GM21528 (cell line): ENCODE measurements at regions not wholly inside any gene's neighbourhood (a gene's known extent, or its start where the extent isn't known, plus 50 kb on each side); places are given as distances from the start of the nearest gene placed in this dataset.

ENCODE experiments used
- ATAC-seq: cut with Tn5 transposase; IDR thresholded peaks from one replicate; pipeline ENCODE4 v1.9.1; 2021; ENCODE audit warnings: mild to moderate bottlenecking, moderate library complexity; ENCODE audit not compliant: unreplicated experiment, low FRiP score

DNA sequence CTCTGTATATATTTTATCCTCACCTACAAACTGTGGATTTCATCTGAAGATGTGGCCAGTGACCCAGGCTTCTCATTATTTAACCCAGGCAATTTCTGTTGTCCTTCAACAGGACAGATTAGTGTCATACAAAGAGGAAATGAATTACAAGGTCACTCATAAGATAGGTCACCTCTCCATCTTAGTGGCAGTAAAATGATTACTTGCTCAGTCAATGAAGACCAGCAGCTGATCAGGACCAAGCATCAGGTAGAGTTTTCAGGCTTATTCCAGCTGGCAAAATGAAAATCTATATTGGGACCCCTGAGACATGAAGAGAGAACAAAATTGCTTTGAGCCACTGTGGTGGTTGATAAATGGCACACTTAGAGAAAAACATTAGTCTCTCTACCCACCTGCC lies 135.2 kb upstream of the PRDM9 start:
- no peak for ATAC-seq

DNA sequence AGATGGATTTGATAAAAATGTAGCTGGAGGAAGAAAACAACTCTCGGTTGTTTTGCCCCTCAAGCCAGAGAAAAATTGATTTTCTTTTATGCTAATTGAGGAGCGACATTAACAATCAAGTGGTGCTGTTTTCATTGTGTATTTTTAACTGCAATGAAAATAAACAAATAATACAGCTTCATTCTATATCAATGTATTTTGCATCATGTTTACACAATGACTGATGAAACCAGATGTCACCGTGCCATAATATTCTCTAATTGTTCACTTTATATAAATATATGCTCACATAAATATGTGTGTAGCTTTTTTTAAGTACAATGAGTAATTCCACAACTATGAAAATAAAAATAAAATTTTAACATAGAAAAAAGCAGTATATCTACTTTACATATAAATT lies 139.0 kb upstream of the PRDM9 start:
- ATAC-seq, result no peak

DNA sequence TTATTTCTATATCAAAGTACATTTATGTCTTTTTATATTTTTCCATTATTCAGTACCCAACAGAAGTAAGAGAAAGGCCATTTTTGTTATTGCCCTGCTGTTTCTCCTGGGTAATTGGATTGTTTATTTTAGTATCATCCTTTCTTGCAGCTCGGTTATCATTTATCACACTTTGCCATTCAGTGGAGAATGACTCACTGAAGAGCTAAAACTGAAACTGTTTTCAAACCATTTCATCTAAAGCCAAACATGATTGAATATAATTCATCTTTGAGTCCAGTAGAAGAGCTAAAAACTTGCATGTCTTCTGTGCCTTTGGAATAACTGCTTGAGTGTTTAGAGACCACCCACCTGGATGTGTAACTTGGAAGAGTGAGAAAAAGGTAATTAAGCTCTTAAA lies 139.5 kb upstream of the PRDM9 start:
- no peak for ATAC-seq

DNA sequence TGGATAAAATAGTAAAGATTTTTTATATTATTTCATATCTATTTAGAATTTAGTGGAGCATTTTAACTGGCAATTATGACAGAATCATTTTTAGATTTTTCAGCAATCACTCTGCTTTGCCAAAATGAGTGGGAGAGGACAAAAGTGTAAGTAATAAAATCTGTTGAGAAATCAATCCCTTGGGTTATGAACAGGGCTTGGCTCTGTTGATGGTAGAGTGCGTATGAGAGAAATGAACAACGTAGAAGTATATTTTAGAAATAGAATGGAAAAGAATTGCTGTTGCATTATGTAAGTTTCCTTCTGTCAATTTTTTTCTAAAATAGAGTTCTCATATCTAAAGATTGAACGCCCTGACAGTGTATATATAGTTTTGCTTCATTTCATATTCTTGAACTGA lies 154.1 kb upstream of the PRDM9 start:
- no peak for ATAC-seq

DNA sequence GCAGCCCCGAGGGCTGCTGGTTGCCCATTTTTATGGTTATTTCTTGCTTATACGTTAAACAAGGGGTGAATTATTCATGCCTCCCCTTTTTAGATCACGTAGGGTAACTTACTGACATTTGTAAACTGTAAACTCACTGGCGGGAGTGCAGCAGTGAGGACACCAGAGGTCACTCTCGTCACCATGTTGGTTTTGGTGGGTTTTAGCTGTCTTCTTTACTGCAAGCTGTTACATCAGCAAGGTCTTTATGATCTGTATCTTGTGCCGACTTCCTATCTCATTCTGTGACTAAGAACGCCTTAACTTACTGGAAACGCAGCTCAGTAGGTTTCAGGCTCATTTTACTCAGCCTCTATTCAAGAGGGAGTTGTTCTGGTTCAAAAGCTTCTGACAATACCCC lies 155.0 kb upstream of the PRDM9 start:
- ATAC-seq, result no peak

DNA sequence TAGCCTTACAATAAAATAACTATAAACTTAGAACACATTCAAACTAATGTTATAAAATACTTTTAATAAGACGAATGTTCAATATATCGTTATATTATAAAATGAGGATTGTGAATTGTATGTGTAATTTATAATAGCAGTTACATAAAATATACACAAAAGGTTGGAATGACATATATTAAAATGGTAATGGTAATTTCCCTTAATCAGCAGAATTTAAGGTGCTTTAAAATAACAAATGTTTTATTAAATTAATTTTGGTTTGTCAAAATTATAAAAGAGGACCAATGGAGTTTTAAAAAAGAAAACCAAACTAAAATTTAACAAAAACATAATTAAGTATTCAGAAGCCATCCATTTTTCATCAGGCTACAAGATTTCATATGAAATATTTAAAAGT lies 164.3 kb upstream of the PRDM9 start:
- ATAC-seq, result no peak

DNA sequence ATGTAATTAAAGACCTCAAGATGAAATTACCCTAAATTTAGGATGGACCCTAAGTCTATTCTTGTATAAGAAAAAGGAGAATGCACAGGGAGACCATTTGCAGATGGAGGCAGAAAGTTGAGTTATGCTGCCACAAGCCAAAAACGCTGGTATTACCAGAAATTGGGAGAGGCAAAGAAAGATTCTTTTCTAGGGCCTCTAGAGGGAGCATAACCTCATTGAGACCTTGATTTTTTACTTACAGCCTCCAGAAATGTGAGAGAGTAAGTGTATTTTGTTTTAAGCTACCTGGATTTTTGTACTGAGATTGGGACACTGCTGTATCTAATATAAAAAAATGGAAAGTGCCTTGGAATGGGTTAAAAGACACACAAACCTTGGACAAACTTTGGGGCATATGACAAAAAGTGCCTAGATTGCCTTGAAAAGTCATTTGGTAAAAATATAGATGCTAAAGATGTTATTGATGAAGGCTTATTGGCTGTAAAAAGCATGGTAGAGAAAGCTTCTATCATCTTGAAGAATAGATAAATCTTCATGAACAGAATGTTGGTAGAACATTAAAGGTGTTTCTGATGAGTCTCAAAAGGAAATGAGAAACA lies 174.7 kb upstream of the PRDM9 start:
- ATAC-seq, result no peak

DNA sequence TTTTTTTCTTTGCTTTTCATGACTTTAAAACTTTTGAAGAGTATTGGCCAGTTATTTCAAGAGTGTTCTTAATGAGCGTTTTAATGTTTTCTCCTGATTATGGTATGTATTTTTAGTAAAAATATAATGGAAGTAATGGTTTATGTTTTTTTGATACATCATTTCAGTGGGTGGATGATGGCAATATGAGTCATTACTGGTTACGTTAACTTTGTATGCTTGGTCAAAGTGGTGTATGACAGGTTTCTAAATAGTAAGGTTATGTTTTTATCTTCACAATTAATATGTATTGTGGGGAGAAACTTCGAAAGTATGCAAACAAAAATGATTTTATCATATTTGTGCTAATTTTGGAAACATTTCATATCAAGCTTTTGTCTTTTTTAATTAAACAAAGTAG lies 176.7 kb upstream of the PRDM9 start:
- no peak for ATAC-seq

DNA sequence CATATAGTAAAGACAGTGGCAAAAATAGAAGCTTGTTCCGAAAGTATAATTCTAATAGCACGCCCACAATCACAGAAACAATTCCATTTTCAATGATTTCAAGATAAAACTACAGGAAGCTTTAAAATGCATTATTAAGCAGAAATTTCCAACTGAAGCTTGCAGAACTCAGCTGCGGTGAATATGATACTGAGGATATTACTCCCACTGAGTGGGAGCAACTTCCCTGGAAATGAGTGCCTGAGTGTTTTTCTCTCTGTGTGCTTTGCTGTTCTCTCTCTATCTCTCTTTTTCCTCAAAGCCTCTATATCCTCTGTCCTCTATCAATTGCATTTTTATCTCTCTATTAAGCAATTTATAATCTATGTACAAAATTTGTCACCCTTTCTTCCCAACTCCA lies 187.5 kb upstream of the PRDM9 start:
- no peak for ATAC-seq

DNA sequence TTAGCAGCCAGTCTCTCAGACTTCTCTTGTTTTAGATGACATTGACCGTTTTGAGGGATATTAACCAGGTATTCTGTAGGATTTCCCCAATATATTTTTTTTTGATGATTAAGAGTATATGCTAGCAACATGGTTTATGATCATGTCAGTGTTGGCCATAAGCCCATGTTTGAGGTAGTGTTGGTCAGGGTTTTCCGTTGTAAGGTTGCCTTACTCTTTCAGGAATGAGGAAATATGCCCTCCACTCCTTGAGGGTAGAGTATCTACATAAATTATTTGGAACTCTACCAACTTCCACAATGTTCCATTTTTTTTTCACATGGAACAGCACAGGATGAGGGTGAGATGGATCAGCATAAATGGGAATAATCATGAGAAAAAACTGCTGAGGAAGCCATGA lies 188.4 kb upstream of the PRDM9 start:
- ATAC-seq, result no peak

DNA sequence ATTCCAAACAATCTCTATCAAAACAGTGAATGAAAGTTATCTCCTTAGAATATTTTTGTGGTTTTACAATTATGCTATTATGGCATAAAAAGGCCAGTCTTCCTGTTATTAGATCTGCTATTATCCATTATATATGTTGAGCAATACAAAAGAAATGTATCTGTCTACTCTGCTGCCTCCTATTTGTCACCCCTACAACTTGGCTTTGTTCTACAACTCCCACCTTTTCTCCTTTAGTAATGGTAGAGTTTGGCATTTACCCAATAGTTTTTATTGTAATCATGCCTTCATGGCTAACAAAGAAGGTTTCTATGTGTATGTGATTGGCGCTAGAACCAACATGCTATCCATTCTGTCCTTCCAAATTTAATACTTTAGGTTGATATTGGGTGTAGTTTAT lies 189.2 kb upstream of the PRDM9 start:
- ATAC-seq, result no peak

DNA sequence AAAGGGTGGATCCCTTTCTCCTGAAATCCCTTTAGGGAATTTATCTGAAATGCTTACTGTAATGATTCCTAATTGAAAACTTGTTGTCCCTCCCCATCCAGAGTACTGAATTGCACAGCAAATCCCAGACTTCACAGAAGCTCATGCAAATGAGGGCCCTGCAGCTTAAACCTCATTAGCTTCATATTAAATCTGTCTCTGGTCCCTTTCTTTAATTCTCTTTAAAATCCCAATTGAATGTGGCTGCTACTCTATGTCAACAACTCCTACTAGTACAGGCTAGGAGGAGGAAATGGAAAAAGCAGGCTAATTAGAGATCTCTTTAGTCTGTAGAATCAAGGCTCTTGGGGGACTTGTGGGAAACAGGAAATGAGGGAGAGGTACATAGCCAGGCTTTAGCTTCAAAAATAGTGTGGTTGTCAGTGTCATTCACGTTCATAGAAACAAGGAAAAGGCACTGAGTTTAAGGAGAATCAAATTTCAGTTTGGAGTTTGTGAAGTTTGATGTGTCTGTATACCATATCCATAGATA lies 191.3 kb upstream of the PRDM9 start:
- no peak for ATAC-seq

DNA sequence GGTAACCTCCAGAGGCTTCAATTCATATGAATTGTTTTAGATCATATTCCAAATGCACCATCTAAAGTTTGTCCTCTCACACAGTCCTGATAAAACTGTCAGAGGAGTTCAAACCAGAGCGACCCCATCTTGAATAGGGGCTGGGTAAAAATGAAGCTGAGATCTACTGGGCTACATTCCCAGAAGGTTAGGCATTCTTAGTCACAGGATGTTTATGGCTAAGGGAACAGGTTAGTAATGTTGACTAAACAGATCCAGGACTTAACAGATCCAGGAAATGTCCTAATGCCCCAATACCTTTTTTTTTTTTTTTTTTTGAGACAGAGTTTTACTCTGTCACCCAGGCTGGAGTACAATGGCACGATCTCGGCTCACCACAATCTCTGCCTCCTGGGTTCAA lies 192.6 kb upstream of the PRDM9 start:
- no peak for ATAC-seq

DNA sequence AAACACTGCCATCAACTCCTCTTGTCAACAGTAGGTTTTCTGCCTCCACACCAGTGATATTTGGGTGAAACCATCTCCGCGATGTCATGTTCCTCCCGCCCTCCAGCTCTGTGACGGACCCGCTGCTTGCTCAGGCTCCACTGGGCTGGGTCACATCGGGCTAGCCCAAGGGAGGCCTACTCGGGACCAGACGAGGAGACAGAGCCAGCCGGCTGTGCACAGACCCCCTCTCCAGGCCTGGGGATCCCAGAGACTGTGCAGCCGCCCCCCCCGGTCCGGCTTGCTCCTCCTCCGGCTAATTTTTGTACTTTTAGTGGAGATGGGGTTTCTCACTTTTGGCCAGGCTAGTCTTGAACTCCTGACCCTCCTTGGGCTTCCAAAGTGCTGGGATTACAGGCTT lies 202.4 kb upstream of the PRDM9 start:
- ATAC-seq, result no peak

DNA sequence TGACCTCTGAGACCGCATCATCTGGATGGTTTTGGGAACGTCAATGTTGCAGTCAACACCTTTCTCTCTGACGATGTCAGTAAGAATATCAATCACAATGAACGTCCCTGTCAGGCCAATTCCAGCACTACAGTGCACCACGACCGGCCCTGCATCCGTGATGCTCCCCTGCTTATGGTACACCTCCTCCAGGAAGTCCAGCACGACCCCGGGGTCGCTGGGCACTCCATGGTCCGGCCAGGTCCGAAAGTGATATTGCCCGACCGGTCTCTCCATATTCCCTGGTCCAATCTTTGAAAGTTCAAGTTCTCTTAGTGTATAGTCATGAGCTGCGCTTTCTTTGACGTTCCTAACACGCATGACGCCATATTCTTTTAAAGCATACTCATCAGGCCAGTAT lies 203.6 kb upstream of the PRDM9 start:
- ATAC-seq, result no peak

DNA sequence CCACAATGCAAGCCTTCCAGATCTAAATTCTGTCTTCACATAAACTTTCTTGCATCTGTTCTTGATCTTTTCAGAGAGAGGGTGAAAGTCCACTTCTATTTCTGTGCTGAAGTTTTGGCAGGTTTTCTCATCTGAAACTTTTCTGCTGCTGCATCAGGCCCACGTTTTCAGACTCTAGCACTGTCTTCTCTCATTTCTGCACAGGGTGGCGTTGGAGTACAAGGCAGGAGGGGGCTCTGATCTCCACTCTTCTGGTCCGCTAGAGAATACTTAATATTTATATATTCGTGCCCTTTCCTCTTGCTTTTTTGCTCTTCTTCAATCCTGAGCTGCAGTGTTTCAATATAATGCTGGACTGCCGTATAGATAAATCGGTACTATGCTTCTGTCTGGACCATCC lies 204.0 kb upstream of the PRDM9 start:
- ATAC-seq, result no peak

DNA sequence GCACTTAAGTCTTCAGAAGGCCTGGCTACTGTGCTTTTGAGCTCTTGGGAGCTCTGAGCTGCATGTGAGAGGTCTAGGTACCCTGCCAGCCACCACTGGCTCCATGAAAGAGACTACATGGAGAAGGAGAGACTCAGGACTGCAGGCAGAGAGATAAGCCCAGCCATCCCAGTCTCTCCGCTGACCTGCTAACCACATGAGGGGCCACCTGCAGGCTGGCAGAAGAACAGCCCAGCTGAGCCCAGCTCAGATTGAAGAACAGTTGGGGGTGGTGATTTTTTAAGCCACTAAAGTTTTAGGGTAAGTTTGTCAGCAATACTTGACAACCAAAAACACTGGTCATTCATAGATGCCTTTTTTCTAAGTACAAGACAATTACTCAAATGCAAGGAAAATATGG lies 205.0 kb upstream of the PRDM9 start:
- ATAC-seq, result no peak

DNA sequence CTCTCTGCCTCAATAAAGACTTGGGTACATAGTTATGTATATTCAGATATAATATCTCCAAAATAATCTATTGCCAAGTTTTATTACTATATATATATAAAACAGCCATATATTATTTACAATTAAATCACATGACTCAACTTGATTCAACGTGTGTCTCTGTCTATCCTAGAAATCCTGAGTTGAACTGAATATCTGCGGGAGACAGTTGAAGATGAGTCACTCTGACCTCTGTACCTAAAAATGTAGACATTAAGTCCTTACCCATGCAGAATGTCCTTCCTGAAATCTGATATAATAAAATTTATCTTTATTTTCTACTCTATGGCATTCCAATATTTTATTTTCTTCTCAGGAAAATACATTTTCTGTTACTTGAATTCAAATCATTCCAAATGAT lies 218.2 kb upstream of the PRDM9 start:
- ATAC-seq, result no peak

DNA sequence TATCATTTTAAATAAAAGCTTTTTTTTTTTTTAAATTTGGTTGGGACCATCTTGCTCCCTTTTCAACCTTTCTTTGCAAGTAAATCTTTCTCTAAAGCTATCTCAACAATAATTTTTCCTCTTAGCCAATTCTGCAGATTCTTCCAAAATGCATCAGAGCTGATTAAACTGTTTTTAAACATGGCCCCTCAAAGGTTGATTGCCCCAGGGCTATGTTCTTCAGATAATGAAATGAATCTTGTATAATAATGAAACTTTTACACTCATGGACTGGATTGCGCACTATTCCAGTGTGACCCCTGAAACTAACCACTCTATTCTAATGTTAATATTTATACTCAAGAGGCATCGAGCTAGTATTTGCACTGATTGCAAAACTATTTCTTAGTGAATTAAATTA lies 222.8 kb upstream of the PRDM9 start:
- no peak for ATAC-seq

DNA sequence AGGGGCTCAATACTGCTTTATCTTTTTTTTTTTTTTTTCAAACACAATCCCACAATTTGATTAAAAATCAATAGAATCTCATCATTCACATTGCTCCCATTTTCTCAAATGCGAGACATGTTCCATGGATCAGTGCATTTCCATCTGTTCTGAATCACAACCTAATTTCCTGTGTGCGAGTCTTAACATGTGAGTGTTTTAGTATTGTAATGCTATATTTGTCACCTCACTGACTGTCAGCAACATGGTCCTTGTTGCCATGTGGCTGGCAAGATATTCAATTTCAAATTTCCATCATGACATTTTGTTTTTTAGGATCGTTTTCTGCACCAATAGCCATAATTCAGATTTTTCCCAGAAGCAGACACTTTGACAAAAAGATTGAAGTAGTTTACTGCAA lies 233.2 kb upstream of the PRDM9 start:
- no peak for ATAC-seq

DNA sequence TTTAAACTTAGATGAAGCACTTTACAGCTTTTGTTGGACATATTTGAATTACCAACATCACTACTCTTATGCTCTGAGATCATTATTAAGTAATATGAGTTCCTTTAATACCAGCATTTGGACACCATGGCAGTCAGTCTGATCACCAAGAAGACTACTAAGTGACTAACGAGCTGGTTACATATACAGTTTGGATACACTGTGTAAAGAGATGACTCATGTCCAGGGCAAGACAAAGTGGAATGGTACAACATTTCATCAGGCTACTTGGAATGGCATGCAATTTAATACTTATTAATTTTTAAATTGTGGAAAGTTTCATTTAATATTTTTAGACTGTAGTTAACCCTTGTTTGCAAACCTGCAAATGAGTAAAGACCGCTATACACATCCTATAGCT lies 237.4 kb upstream of the PRDM9 start:
- no peak for ATAC-seq

DNA sequence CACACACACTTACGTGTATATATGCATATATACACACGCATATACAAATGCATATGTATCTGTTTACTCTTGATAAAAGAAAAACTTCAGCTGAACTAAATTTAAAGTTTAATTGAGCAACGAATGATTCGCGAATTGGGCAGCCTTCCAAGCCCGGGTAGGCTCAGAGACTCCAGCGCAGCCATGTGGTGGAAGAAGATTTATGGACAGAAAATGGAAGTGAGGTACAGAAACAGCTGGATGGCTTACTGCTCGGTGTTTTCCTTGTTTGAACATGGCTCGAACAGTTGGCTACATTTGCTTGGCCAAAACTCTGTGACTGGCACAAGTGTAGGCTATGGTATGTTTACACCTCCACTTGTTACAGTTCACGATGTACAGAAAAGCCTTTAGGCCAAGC lies 239.3 kb upstream of the PRDM9 start:
- ATAC-seq, result no peak

DNA sequence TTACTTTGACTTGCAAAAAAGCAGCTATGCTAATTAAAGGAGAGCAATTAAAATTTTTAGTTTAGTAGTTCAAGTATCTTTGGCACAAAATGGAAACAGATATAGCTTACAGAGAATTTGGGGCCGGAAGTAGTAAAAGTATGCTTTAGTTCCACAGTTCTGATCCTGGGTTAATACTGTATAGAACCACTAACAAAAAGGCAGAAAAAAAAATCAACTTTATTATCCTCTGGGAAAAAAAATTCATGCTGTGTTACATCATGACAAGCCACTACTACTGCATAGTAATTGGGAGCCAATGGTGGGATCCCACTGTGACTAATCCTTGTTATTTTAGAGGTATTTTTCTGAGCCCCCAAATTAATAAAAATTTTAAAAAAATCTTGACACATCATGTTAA lies 246.8 kb upstream of the PRDM9 start:
- ATAC-seq, result no peak
